LNCAP (cell line): ENCODE measurements at regions not wholly inside any gene's neighbourhood (a gene's known extent, or its start where the extent isn't known, plus 50 kb on each side); places are given as distances from the start of the nearest gene placed in this dataset.

ENCODE experiments used
- TF ChIP-seq, protein P1 (sequence below): fragments of 450-650 bp; IDR thresholded peaks from 2 replicates; pipeline ENCODE4 v1.5.1; 2017; ENCODE audit warnings: mild to moderate bottlenecking

DNA sequence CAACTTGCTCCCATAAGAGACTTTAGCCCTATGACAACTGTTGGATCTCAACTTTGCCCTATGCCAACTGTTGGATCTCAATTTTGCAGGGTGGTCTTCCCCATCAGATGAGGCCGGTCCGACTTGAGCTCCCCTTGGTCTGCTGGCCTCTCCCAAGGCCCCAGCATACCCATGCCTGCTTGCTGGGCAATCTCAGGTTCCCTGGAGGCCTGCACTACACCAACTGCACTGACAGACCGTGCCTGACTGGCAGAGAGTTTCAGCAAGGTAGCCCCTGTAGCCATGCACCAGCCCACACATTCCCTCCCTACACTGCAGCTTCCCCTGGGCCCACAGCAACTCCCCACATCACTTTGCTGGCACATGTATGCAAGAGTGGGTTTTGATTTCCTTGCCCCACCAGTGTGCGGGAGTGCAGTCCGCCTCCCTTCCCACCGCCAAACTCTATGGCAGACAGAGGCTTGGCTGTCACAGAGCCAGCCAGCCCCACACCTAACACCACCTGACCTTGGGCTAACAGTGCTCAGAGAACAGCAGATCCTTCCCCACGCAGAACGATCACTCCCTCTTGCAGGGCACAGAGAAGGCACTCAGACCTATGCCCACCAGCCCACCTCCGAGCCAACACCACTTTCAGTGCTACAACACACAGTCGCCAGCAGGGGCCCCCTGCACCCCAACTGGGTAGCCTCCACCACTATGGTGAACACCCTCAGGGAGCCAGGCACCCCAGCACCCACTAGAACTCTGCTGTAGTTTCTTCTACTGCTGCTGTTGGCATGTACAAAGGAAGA, 279.9 kb upstream of the COX7C start:
- TF ChIP-seq, protein P1, sequence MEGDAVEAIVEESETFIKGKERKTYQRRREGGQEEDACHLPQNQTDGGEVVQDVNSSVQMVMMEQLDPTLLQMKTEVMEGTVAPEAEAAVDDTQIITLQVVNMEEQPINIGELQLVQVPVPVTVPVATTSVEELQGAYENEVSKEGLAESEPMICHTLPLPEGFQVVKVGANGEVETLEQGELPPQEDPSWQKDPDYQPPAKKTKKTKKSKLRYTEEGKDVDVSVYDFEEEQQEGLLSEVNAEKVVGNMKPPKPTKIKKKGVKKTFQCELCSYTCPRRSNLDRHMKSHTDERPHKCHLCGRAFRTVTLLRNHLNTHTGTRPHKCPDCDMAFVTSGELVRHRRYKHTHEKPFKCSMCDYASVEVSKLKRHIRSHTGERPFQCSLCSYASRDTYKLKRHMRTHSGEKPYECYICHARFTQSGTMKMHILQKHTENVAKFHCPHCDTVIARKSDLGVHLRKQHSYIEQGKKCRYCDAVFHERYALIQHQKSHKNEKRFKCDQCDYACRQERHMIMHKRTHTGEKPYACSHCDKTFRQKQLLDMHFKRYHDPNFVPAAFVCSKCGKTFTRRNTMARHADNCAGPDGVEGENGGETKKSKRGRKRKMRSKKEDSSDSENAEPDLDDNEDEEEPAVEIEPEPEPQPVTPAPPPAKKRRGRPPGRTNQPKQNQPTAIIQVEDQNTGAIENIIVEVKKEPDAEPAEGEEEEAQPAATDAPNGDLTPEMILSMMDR = no peak

DNA sequence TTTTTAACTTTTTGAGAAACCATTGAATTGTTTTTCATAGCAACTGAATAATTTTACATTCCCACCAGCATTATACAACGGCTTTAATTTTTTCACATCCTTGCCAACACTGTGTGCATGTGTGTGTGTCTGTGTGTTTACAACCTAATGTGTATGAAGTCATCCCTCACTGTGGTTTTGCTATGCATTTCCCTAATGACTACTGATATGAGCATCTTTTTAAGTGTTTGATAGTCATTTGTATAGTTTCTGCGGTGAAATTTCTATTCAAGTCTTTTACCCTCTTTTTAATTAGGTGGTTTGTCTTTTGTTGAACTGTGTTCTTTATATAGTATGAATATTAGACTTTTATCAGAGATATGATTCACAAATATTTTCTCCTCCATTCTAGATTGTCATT, 263.1 kb upstream of the COX7C start:
- TF ChIP-seq, protein P1 = no peak

DNA sequence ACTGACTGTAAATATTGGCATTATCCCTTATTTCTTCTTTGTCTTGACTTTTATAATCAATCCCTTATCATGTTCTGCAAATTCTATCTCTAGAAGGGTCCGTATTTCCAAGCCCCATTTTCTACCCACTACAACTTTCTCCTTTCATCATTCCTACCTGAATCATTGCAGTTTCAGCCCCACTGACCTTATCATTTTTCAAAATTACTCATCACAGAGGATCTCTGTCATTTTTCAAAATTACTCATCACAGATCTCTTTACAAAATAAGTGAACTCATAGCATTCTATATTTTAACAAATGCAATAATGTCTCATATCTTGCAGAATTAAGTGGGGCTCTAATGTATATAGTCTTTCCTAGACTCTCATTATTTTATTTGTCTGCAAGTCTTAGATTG, 256.9 kb upstream of the COX7C start:
- TF ChIP-seq, protein P1 = no peak

DNA sequence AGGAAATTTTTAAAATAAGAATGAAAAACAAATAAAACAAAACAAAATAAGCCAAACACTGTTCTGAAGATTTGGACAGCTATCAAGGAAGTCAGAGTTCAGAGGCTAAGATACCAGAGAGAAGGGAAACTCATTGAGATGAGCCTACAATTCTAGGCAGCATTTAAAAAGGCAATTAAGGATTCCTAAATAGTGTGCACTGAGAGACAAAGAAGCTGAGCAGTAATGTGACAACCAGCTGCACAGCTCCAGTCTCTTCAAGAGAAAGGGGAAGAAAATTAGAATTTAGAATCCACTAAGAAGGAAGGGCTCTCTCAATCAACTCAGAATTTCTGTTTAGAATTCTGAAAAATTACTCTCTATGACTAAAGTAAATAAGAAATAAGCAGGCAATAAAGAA, 246.7 kb upstream of the COX7C start:
- TF ChIP-seq, protein P1 = no peak

DNA sequence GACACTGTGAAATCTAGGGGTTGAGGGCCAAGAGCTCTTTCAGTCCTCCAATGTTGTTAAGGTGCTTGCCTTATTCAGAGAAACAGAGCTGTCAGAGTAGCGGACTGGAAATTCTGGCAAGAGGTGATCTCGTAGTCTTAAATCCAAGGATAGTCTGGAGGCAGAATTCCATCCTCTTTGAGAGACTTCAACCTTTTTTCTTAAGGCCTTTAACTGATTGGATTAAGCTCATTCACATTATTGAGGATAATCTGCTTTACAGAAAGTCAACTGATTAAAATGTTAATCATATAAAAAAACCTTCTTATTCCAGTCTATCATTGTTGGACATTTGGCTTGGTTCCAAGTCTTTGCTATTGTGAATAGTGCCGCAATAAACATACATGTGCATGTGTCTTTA, 243.1 kb upstream of the COX7C start:
- TF ChIP-seq, protein P1 = no peak

DNA sequence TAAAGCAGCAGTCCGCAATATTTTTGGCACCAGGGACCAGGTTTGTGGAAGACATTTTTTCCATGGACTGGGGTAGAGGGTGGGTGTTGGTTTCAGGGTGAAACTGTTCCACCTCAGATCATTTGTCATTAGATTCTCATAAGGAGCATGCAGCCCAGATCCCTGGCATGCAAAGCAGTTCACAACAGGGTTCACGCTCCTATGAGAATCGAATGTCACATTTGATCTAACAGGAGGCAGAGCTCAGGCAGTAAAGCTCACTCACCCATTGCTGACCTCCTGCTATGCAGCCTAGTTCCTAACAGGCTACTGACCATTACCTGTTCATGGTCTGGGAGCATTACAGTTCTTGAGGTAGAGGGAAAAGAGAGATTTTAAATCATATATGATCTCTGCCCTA, 241.5 kb upstream of the COX7C start:
- TF ChIP-seq, protein P1 = no peak

DNA sequence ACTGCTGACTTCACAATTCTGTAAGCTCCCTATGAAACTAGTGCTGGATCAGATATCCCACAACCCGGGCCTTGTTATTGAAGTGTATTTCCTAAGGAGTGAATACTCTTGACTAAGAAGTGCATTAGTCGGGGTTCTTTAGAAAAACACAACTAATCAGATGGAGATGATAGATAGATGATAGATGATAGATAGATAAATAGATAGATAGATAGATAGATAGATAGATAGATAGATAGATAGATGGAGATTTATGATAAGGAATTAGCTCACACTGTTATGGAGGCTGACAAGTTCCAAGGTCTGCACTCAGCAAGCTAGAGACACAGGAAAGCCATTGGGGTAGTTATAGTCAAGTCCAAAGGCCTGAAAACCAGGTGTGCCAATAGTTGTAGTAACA, 214.6 kb upstream of the COX7C start:
- TF ChIP-seq, protein P1 = no peak

DNA sequence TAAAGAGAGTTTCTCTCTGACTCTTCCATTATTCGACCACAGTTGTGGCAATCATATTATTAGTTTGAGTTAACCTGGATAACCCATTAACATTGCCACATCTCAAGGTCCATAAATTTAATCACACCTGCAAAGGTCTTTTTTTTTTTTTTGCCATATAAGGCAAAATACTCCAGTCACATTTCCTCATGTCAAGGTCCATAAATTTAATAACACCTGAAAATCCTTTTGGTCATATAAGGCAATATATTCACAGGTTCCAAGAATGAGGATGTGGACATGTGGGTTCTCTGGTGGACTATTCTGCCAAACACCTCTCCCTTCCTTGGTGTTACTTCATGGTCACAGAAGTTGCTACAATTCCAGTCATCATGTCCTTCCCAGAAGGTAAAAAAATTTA, 213.5 kb upstream of the COX7C start:
- TF ChIP-seq, protein P1 = no peak
